ENCODE measurements at regions not wholly inside any gene's neighbourhood (a gene's known extent, or its start where the extent isn't known, plus 50 kb on each side); places are given as distances from the start of the nearest gene placed in this dataset.

DNA sequence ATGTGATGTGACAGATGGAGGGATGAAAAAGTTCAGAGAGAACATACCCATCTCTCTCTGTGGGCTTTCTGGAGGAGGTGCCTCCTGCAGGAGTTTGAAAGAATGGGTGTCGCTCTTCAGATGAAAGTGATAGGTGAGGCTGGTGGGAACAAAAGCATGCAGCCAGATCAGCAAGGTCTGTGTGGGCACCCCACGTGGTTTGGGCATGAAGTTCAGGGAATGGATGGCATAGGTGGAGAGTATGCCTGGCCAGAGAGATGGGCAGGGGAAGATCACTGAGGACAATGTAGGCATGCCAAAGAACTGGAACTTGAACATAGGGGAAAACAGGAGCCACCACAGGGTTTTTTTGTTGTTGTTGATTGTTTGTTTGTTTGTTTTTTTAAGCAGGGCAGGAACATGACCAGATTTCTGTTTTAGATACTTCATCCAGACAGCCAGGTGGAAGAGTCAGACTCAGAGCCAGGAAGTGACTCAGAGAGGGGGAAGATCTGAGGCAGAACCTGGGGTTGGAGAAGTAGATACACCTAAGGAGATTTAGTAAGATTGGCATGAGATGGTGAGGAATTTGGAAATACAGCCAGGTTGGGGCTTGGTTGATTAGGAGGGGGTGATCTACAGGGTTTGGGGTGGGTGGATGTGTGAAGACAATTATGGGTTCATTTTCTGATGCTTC, 64.8 kb upstream of the CLSTN2 start:
- DNase-seq: no peak

DNA sequence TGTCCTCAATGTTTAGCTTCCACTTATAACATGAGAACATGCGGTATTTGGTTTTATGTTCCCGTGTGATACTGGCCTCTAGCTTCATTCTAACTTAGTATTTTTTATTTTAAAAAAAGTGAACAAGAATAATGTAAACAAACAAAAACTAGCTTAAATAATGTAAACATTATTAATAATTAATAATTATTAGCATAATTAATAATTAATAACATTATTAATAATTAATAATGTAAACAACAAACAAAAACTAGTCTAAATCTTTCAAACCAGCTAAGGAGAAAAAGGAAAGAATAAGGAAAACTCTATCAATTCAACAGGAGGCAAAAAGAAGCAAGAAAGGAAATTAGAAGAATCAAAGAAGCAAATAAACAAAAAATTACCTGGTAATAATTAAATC, 66.2 kb upstream of the CLSTN2 start:
- DNase-seq: no peak

GRCh38 chr3:139848660-139849059, 86.3 kb upstream of the CLSTN2 start:
- DNase-seq: no peak

DNA sequence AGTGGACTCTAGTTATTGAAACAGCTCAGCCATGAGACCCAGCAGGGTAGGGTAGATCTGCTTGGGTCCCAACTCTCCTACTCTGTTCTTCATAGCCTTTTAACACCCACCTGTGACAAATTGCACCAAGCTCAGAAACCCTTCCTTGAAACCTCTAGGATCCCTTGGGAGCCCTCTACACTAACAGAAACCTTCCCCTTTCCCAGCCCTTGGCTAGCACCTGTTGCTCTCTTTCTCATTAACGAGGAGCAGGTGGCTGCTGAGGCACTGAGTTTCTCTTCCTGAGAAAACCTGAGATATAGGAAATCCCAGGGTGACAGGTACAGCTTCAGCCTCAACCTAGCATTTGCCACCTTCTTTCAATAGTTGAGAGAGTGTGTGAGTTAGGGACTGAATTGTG, 88.3 kb upstream of the CLSTN2 start:
- DNase-seq: no peak

- no peak for DNase-seq
Observed at GRCh38 chr3:139839659-139840058, 95.3 kb upstream of the CLSTN2 start.

- DNase-seq: no peak
Observed at GRCh38 chr3:139839014-139839413, 96.0 kb upstream of the CLSTN2 start.

- no peak for DNase-seq
Observed at GRCh38 chr3:139838269-139838957, 96.6 kb upstream of the CLSTN2 start.

DNA sequence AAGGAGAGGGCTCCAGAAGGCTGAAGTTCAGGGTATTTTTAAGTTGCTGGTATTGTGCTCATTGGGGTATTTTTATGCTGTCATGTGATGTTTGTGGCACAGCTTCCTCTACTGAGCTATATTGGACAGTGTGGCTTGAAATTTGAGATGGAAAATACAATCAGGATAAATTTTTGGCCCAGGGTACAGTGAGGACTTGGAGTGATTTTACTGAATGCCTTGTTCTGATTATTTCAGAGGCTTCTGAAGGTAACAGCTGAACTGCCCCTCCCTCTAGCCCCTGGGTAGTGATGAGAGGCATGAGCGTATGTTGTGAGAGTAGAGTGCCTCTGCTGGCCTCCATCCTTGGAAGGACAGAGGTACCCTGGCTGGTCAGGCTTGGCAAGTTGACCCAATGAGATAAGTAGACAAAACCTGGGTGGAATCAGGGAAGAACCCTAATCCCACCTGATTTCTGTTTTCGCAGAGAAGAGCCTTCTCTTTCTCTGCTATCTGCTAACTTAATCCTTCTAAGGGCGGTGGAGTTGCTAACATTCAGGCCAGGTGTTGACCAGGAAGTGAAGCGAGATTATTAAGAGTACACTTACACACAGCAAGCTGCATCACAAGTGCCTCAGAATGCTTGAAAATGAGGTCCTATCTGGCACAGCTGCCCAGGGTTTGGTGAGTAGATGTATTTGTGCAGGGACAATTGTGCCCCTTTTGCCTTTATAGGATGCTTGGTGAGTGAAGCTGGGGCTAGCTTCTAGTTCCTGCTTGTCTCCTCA, 98.1 kb upstream of the CLSTN2 start:
- no peak for DNase-seq

DNA sequence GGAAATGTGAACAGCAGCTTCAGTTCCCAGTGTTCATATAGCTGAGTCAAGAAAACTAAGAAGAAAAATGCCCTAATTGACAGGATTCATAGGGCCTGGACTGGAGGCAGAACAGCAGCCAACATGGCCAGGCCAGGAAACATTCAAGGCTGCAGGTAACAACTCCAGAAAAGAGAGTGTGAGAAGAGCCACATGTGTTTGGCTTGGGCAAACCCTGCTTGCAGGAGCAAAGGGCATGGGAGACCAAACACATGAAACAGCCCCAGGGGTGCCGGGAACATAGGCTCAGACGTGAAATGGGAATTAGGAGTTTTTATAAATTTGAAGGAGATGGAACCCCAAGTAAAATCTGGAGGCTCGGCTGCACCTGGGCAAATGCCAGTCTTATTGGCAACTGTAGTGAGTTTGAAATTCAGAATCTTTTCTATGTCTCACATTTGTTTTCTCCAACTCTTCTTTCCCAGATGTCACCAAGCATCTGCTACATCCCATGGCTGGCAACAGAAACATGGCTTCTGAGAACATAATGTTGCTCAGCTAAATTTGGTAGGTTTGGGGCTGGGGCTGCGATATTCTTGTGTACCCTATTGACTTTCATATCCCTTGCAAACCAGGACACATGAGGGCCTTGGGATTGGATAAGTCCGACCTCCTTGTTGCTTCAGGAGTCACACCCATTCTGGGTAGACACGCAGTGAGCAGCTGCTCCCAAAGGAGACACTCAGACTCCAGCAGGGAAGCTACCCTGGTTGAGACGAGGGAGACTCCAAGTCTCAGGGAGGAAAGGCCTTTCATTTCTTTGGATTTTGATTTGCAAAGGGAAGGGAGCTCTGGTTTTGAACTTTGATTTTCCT, 98.9 kb upstream of the CLSTN2 start:
- DNase-seq: no peak

GRCh38 chr3:139832998-139833397, 102.0 kb upstream of the CLSTN2 start:
- no peak for DNase-seq

DNA sequence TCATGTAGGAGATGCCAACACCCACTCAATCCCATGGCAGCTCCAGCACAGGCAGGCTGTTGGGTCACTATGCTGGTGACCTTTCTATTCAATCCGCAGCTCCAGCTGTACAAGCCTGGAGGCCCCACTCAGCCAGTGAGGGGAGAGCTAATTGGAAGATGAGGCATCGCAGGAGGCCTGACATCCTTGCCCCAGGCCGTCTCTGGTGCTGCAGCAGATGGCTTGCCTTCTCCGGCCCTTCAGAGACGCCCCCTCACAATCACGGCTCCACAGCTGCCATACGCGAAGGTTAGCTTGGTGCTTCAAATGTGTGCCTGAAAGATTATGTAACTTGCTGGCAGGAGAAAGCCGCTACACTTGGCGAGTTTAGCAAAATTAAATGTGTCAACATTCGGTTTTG, 104.2 kb upstream of the CLSTN2 start:
- no peak for DNase-seq

- DNase-seq: no peak
Observed at GRCh38 chr3:139827833-139828232, 107.2 kb upstream of the CLSTN2 start.

DNA sequence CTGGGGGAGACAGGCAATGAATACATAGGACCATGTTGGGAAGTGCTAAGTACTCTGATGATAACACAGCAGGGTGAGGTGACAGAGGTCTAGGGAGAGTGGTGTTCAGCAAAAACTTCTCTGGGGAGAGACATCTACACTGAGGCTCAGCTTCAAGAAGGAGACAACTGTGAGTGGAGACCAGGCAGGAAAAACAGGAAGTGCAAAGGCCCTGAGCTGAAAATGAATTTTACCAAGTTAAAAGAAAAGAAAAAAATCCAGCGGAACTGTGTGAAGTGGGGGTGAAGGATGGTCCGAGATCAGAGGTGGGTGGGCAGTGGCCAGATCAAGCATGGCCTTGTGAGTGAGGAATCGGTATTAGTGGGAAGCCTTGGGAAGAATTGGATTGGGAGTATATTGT, 110.1 kb upstream of the CLSTN2 start:
- no peak for DNase-seq

DNA sequence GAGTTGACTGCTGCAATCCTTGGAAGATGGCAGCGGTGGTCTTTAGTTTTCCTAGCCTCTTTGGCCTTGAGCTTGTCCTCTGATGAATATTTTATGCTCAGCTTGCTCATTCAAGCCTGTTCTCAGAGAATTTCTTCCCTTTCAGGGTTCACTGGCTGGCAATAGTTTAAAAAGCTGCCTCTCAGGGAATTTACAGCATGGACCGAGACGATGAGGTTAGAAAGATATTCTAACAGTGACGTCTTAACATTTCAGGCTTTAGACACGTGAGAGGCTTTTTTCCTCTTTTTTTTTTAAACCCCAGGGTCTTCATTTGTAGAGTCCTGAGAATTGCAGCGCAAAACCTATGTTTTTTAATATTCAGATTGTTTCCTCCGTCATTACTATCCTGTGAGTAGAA, 120.3 kb upstream of the CLSTN2 start:
- DNase-seq: no peak

DNA sequence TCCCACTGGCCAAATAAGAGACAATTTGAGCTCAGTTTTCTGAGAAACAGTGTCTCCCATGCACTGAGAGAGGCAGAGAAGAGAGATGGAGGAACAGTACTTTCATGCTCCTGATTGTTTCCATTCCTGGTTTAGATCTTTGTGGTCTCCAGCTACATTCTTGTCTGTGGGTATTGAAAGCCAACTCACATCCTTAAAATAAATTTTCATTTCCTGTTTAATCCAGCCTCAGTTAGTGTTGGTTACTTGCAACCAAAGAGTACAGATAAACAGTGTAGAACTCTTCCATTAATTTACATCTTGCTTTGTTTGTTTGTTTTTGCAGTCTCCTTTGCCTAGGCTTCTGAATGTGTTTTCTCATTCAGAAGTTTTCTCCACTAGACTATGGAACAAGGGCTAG, 123.7 kb upstream of the CLSTN2 start:
- DNase-seq: no peak

DNA sequence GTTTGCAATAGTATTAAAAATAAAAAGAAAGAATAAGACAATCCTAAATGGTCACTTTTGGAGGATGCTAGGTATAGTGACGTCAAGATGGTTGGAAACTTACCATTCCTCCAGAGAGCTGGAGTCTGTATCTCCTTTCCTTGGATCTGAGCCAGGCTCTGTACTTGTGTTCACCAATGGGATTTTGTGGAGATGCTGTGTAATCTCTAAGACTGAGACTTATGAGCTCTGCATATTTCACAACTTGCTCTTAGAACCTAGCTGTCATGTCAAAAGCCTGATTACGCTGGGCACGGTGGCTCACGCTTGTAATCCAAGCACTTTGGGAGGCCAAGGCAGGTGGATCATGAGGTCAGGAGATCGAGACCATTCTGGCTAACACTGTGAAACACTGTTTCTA, 126.8 kb upstream of the CLSTN2 start:
- DNase-seq: no peak

DNA sequence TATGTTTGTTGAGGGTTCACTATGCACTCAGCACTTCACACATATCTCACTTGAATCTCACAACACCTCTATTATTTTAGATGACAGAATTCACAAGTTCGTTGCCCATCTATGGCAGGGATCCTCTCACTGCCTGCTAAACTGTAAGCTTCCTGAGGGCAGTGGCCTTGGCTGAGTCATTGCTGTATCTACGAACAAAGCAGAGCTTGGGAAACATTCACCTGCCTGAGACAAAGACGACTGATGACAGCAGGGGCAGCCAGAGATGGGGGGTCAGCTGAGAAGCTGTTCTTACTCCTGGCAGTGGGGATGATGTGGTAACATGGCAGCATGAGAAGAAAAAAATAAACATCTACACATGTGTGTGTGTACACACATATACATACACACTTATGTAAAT, 125.5 kb upstream of the NMNAT3 start:
- DNase-seq: no peak

GRCh38 chr3:139797724-139798343, 120.1 kb upstream of the NMNAT3 start:
- peak; percentile 76 for DNase-seq

GRCh38 chr3:139794469-139795265, 116.9 kb upstream of the NMNAT3 start:
- no peak for DNase-seq

GRCh38 chr3:139793408-139793807, 115.6 kb upstream of the NMNAT3 start:
- DNase-seq: no peak

GRCh38 chr3:139780593-139780992, 102.8 kb upstream of the NMNAT3 start:
- DNase-seq: no peak
